Ramos (cell line): ENCODE measurements at regions not wholly inside any gene's neighbourhood (a gene's known extent, or its start where the extent isn't known, plus 50 kb on each side); places are given as distances from the start of the nearest gene placed in this dataset.
"Not testable (repeated sequence)": the region's sequence is repeated elsewhere in the genome, so short reads cannot be mapped to it uniquely, and the experiment has no call there.

Source experiments
- in situ Hi-C: fragments of 300-500 bp; cut with MboI; formaldehyde crosslinking; loops from one replicate; pipeline ENCODE4 v1.14.3; 2022; ENCODE audit warnings: low sequenced_read_pairs; ENCODE audit not compliant: unreplicated experiment

GRCh38 chr7:131057015-131057793 lies 270.5 kb upstream of the MKLN1 start:
- in situ Hi-C loops, result no loop called here

- in situ Hi-C loops, result no loop called here
Observed at GRCh38 chr7:131057794-131058070, 269.9 kb upstream of the MKLN1 start.

- in situ Hi-C loops, result not testable (repeated sequence)
Observed at GRCh38 chr7:131058561-131059288, 269.0 kb upstream of the MKLN1 start.

DNA sequence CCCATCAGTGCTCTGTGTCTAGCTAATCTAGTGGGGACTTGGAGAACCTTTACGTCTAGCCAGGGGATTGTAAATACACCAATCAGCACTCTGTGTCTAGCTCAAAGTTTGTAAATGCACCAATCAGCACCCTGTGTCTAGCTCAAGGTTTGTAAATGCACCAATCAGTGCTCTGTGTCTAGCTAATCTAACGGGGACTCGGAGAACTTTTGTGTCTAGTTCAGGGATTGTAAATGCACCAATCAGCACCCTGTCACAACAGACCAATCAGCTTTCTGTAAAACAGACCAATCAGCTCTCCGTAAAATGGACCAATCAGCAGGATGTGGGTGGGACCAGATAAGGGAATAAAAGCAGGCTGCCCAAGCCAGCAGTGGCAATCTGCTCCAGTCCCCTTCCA lies 268.3 kb upstream of the MKLN1 start:
- in situ Hi-C loops, result not testable (repeated sequence)

DNA sequence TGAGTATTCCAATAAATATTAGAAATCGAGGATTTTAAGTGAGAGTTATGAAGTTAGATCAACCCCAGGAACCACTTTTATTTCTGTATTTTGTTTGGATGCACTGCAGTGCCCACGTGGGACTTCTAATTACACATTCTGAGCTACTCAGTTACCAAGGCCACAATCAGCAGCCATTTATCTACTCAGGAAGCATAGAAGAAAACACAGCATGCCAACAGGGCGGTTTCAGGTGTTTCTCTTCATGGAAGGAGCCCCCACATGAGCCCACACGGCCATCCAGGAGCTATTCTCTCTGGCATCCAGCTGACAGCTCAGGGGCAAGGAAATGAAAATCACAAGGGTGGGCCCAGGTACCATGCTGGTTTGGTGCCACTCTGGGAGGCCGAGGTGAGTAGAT lies 266.5 kb upstream of the MKLN1 start:
- in situ Hi-C loops, result no loop called here

- in situ Hi-C loops, result no loop called here
Observed at GRCh38 chr7:131061818-131062217, 265.9 kb upstream of the MKLN1 start.

DNA sequence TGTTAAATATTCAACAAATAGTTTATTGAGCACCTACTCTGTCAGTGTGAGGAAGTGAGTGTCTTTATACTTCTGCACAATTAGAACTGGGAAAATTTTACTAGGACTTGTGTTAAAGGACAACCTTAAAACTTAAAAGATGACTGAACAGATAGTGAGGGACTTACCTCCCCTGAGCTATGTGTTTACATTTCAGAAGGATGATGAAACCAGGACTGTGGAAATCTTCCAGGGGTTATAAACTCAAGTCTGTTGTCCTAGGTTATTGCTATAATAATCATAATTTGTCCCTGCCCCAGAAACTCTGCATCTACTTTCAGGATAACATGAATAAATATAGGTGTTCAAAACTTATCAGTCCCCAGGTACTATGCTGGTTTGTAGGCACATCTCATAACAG lies 261.0 kb upstream of the MKLN1 start:
- in situ Hi-C loops, result no loop called here

- in situ Hi-C loops, result no loop called here
Observed at GRCh38 chr7:131067220-131067619, 260.5 kb upstream of the MKLN1 start.

GRCh38 chr7:131068604-131069021 lies 259.1 kb upstream of the MKLN1 start:
- in situ Hi-C loops, result no loop called here

DNA sequence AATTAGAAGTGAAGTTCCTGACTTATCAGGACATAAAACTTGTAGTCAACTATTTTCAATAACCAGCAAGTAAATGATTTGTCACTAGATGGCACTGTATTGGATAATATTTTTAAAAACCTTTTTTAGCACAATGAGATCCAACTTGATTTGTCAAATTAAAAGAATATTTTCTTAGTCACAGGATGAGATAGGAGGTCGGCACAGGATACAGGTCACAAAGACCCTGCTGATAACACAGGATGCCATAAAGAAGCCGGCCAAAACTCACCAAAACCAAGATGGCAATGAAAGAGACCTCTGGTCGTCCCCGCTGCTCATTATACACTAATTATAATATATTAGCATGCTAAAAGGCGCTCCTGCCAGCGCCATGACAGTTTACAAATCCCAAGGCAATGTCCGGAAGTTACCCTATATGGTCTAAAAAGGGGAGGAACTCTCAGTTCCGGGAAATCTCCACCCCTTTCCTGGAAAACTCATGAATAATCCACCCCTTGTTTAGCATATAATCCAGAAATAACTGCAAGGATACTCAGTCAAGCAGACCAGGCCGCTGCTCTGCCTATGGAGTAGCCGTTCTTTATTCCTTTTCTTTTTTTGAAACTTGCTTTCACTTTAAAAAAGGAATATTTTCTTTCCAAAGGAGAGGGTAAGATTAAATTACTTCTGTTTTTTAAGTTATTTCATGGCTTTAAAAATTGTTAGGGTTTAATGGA lies 255.7 kb upstream of the MKLN1 start:
- in situ Hi-C loops, result no loop called here

DNA sequence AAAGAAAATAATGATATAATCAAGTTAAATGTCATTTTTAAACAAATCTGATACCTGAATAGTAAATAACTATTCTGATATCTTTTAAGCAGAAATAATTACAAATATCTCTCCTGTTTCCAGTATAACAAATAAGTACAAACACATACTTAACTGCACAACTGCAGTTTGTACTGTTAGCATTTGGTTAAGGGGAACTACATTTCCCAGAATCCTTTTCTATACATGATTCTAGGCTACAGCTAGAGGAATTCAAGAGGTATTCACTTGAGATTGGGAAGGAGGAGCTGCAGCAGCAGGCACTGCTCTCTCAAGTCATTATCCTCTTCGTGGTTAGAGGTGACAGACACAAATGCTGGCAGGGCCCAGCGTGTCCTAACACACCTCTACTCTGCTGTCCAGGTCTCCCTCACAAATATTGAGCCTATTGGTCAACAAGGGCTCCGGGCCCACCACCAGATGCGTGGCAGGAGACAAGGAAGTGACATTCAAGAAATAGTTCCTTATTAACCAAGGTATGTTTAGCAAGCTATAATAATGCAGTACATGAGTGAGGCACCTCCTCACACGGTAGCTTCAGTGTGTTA lies 255.1 kb upstream of the MKLN1 start:
- in situ Hi-C loops, result no loop called here

GRCh38 chr7:131074043-131074442 lies 253.6 kb upstream of the MKLN1 start:
- in situ Hi-C loops, result no loop called here

- in situ Hi-C loops, result no loop called here
Observed at GRCh38 chr7:131074585-131074984, 253.1 kb upstream of the MKLN1 start.

DNA sequence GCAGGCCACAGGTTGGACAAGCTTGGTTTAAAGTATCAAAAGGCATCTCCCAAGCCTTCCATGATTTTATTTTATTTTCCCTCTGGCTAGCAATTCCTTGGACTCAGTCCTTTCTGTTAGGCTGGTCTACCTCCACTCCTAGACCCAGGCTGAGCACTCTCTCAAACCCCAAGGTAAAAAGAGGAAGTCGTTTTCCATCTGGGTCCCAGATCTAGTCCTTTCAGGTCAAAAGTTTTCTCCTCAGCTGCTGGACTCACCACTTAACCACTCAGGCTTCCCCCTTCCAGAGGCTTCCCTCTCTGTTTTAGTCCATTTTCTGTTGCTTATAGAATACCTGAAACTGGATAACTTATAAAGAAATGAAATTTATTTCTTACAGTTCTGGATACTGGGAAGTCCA lies 252.3 kb upstream of the MKLN1 start:
- in situ Hi-C loops, result no loop called here

- in situ Hi-C loops, result no loop called here
Observed at GRCh38 chr7:131076032-131076431, 251.6 kb upstream of the MKLN1 start.

- in situ Hi-C loops, result no loop called here
Observed at GRCh38 chr7:131076711-131077181, 250.9 kb upstream of the MKLN1 start.

DNA sequence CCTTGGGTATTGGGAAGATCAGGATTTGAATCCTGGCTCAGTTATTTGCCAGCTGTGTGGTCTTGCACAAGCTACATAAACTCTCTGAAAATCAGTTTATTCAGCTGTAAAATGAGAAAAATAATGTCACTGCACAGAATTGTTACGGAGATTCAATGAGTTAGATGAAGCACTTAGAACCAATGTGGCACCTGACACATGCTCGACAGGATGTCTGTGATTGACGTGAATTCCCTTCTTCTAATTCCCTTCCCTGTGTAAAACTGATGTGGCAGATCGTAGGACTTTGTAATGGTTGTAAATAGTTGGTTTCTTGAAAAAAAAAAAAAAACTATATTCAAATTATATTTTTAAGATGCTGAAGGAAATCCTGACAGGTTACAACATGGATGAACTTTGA lies 249.9 kb upstream of the MKLN1 start:
- in situ Hi-C loops, result no loop called here

- in situ Hi-C loops, result no loop called here
Observed at GRCh38 chr7:131080754-131081153, 246.9 kb upstream of the MKLN1 start.

- in situ Hi-C loops, result no loop called here
Observed at GRCh38 chr7:131081308-131081707, 246.4 kb upstream of the MKLN1 start.

DNA sequence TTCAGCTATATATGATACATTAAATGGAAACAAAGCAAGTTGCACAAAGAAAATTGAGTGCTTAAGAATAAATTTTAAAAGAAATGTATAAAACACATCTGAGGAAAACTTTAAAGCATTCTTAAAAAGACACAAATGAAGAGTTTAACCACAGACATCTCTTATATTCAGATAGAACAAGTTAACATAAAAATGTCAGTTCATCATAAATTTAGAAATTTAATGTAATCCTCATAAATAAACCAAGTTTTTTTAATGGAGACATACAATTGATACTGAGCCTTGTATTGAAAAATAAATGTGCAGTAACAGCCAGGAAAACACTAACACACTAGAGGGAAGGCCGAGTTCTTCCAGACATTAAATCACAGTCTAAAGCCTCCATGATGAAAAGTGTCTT lies 243.9 kb upstream of the MKLN1 start:
- in situ Hi-C loops, result no loop called here

DNA sequence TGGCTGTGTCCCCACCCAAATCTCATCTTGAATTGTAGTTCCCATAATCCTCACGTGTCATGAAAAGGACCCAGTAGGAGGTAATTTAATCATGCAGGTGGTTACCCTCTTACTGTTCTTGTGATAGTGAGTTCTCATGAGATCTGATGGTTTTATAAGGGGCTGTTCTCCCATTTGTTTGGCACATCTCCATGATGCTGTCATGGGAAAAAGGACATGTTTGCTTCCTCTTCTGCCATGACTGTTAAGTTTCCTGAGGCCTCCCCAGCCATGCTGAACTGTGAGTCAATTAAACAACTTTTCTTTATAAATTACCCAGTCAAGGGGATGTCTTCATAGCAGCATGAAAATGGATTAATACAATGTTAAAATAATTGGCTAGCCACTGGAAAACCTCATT lies 243.3 kb upstream of the MKLN1 start:
- in situ Hi-C loops, result not testable (repeated sequence)
